SK-N-SH treated with all-trans-retinoic acid at 6 μM for 48 hours (cell line): ENCODE measurements at regions not wholly inside any gene's neighbourhood (a gene's known extent, or its start where the extent isn't known, plus 50 kb on each side); places are given as distances from the start of the nearest gene placed in this dataset.
A peak's percentile ranks its signal among the peaks of the same experiment; 100 is the strongest.

Experiments
- ATAC-seq: fragments of 200-7000 bp; cut with Tn5 transposase; 3 replicates; pipeline ENCODE4 v1.9.1; 2020; ENCODE audit warnings: mild to moderate bottlenecking, moderate library complexity
- CSDC2 ChIP-seq: fragments of 250-450 bp; sonication (Bioruptor Pico); IDR thresholded peaks from 2 replicates; pipeline ENCODE4 v1.5.0; 2020; ENCODE audit warnings: mild to moderate bottlenecking, moderate library complexity
- CSRNP3 ChIP-seq: fragments of 250-450 bp; sonication (Bioruptor Pico); IDR thresholded peaks from 2 replicates; pipeline ENCODE4 v1.5.1; 2021; ENCODE audit warnings: mild to moderate bottlenecking, moderate library complexity
- ESRRG ChIP-seq: fragments of 250-450 bp; sonication (Bioruptor Pico); IDR thresholded peaks from 2 replicates; pipeline ENCODE4 v1.6.1; 2021; ENCODE audit warnings: mild to moderate bottlenecking
- GLIS3 ChIP-seq: fragments of 250-450 bp; sonication (Bioruptor Pico); IDR thresholded peaks from 2 replicates; pipeline ENCODE4 v1.5.0; 2020; ENCODE audit warnings: mild to moderate bottlenecking, moderate library complexity
- ISL1 ChIP-seq: fragments of 250-450 bp; sonication (Bioruptor Pico); IDR thresholded peaks from 2 replicates; pipeline ENCODE4 v2.1.2; 2022; ENCODE audit warnings: mild to moderate bottlenecking, moderate library complexity
- OSR1 ChIP-seq: fragments of 250-450 bp; sonication (Bioruptor Pico); IDR thresholded peaks from 2 replicates; pipeline ENCODE4 v1.8.0; 2022; ENCODE audit warnings: moderate library complexity, mild to moderate bottlenecking, inconsistent platforms
- PATZ1 ChIP-seq: fragments of 250-450 bp; sonication (Bioruptor Pico); IDR thresholded peaks from 2 replicates; pipeline ENCODE4 v1.8.0; 2020; ENCODE audit warnings: mild to moderate bottlenecking, moderate library complexity, borderline replicate concordance
- POU6F1 ChIP-seq: fragments of 250-450 bp; sonication (Bioruptor Pico); IDR thresholded peaks from 2 replicates; pipeline ENCODE4 v1.8.0; 2021; ENCODE audit warnings: low read depth, mild to moderate bottlenecking, moderate library complexity, borderline replicate concordance
- PPARA ChIP-seq: fragments of 250-450 bp; sonication (Bioruptor Pico); IDR thresholded peaks from 2 replicates; pipeline ENCODE4 v1.5.0; 2020; ENCODE audit warnings: mild to moderate bottlenecking, borderline replicate concordance
- RARB ChIP-seq: fragments of 250-450 bp; sonication (Bioruptor Pico); IDR thresholded peaks from 2 replicates; pipeline ENCODE4 v1.8.0; 2021; ENCODE audit warnings: mild to moderate bottlenecking, moderate library complexity
- SNAI2 ChIP-seq: fragments of 250-450 bp; sonication (Bioruptor Pico); IDR thresholded peaks from 2 replicates; pipeline ENCODE4 v1.5.0; 2020; ENCODE audit warnings: mild to moderate bottlenecking, moderate library complexity
- TCF4 ChIP-seq: fragments of 250-450 bp; sonication (Bioruptor Pico); IDR thresholded peaks from 2 replicates; pipeline ENCODE4 v1.8.0; 2021; ENCODE audit warnings: mild to moderate bottlenecking, moderate library complexity, borderline replicate concordance
- TOX ChIP-seq: fragments of 250-450 bp; sonication (Bioruptor Pico); IDR thresholded peaks from 2 replicates; pipeline ENCODE4 v1.8.0; 2021; ENCODE audit warnings: mild to moderate bottlenecking, moderate library complexity, borderline replicate concordance
- TSHZ2 ChIP-seq: fragments of 250-450 bp; sonication (Bioruptor Pico); IDR thresholded peaks from 2 replicates; pipeline ENCODE4 v1.5.0; 2020; ENCODE audit warnings: mild to moderate bottlenecking, moderate library complexity
- ZC3H10 ChIP-seq: fragments of 250-450 bp; sonication (Bioruptor Pico); IDR thresholded peaks from 2 replicates; pipeline ENCODE4 v1.5.1; 2021; ENCODE audit warnings: mild to moderate bottlenecking, moderate library complexity
- ZFP3 ChIP-seq: fragments of 250-450 bp; sonication (Bioruptor Pico); IDR thresholded peaks from 2 replicates; pipeline ENCODE4 v1.5.0; 2020; ENCODE audit warnings: mild to moderate bottlenecking, moderate library complexity
- ZNF565 ChIP-seq: fragments of 450-650 bp; formaldehyde crosslinking; conservative IDR thresholded peaks from 2 replicates; pipeline ENCODE4 v1.5.0; 2020; ENCODE audit warnings: low read depth, mild to moderate bottlenecking, moderate library complexity
- ZNF70 ChIP-seq: fragments of 450-650 bp; formaldehyde crosslinking; IDR thresholded peaks from 2 replicates; pipeline ENCODE4 v1.5.0; 2020; ENCODE audit warnings: mild to moderate bottlenecking, moderate library complexity
- ZNF8 ChIP-seq: fragments of 450-650 bp; formaldehyde crosslinking; IDR thresholded peaks from 2 replicates; pipeline ENCODE4 v1.5.0; 2020; ENCODE audit warnings: mild to moderate bottlenecking, moderate library complexity

- no peak for TF ChIP-seq TCF4
- TF ChIP-seq ZFP3 (CRISPR knock-in tag): no peak
- no peak for TF ChIP-seq TSHZ2
- TF ChIP-seq TOX (CRISPR knock-in tag): no peak
- TF ChIP-seq SNAI2 (CRISPR knock-in tag): no peak
- peak; percentile 75 for ATAC-seq
These were observed 210.0 kb downstream of the KLHL4 start for GRCh38 chrX:87727620-87728019.

- peak; percentile 89 for ATAC-seq
- TF ChIP-seq ESRRG (no peak), OSR1 (CRISPR knock-in tag) (no peak), ZNF565 (CRISPR knock-in tag) (no peak), ZNF8 (CRISPR knock-in tag) (no peak), SNAI2 (CRISPR knock-in tag) (no peak), ZFP3 (CRISPR knock-in tag) (no peak), ISL1 (CRISPR knock-in tag) (no peak), ZNF70 (CRISPR knock-in tag) (no peak), TCF4 (no peak), CSDC2 (CRISPR knock-in tag) (no peak), POU6F1 (CRISPR knock-in tag) (no peak), PATZ1 (no peak), TSHZ2 (no peak), CSRNP3 (CRISPR knock-in tag) (no peak), ZC3H10 (no peak), RARB (no peak), PPARA (CRISPR knock-in tag) (no peak), GLIS3 (CRISPR knock-in tag) (no peak), TOX (CRISPR knock-in tag) (no peak)
These were observed 210.4 kb downstream of the KLHL4 start for GRCh38 chrX:87728024-87728423.

- peak; percentile 92 for ATAC-seq
- TF ChIP-seq ZFP3 (CRISPR knock-in tag) (no peak), ZNF8 (CRISPR knock-in tag) (no peak), POU6F1 (CRISPR knock-in tag) (no peak), ZNF565 (CRISPR knock-in tag) (no peak)
These were observed 210.9 kb downstream of the KLHL4 start for GRCh38 chrX:87728459-87728858.
